Stimulated activated CD8-positive, alpha-beta memory T cell treated with anti-CD3 and anti-CD28 coated beads, Interleukin-4, amount 100 ng/mL, for 48 hours (primary cell): ENCODE measurements at regions not wholly inside any gene's neighbourhood (a gene's known extent, or its start where the extent isn't known, plus 50 kb on each side); places are given as distances from the start of the nearest gene placed in this dataset.

Experiments
- DNase-seq: peaks from one replicate; pipeline ENCODE4 v3.0.0-alpha.2; 2020

DNA sequence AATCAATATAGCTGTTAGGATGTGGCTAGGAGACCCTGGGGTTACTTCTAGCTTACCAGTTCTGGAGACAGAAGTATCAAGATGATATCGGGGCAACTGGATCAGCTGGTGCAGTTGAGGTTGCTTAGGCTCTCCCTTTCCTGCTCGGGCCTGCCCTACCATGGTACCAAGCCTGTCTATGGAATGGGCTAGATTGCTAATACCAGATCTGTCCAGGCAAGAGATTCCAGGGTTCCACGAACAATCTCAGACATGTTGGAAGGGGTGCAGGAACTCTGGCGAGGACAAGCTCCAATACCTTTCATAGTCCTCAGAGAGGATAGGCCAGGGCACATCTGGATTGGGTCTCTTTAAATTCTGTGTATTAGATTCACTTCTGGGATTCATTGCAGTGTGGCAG is 53.8 kb downstream of the ADM start:
- DNase-seq, result no peak

DNA sequence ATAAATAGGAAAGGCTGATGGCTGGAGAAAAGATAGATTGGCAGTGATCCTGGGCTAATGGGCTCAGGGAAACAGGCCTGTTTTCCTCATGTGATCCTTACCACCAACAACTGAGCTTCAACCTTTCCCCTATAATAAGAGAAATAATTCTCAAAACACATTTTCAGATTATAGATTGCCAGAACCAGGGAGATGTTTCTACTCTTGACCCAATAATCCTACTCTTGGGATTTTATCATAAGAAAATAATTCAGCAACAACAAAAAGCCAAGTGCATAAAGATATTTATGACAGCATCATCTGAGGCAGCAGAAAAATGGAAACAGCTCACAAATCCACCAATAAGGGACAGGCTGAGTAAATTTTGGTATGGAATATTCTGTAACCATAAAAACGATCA is 54.3 kb downstream of the ADM start:
- no peak for DNase-seq

DNA sequence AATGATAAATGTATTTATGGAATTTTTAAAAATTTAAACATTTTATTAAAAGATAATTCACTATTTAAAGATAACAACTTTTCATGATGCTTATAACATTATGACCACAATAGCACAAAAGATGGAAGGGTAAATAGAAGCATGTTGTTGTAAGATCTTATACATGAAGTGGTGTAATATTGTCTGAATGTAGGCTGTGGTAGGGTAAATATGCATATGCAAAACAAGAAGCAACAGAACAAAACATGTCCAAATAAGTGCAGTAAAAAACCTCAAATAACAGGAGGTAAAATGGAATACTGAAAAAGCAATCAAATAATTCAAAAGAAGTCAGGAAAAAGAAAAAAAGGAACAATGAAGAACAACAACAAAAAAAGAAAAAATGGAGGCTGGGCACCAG is 56.0 kb downstream of the ADM start:
- DNase-seq, result no peak

DNA sequence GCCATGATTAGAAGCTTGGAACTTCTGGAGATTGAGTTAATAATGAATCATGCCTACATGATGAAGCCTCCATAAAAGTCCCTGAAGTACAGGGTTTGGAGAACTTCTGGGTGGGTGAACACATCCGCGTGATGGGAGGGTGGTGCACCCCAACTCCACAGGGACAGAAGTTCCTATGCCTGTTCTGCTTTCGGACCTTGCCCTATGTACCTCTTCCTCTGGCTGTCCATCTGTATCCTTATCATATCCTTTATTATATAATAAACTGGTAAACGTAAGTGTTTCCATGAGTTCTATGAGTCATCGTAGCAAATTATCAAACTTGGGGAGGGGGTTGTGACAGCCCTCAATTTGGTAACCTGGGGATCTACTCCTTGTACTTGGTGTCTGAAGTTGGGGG is 60.2 kb downstream of the ADM start:
- DNase-seq, result no peak

DNA sequence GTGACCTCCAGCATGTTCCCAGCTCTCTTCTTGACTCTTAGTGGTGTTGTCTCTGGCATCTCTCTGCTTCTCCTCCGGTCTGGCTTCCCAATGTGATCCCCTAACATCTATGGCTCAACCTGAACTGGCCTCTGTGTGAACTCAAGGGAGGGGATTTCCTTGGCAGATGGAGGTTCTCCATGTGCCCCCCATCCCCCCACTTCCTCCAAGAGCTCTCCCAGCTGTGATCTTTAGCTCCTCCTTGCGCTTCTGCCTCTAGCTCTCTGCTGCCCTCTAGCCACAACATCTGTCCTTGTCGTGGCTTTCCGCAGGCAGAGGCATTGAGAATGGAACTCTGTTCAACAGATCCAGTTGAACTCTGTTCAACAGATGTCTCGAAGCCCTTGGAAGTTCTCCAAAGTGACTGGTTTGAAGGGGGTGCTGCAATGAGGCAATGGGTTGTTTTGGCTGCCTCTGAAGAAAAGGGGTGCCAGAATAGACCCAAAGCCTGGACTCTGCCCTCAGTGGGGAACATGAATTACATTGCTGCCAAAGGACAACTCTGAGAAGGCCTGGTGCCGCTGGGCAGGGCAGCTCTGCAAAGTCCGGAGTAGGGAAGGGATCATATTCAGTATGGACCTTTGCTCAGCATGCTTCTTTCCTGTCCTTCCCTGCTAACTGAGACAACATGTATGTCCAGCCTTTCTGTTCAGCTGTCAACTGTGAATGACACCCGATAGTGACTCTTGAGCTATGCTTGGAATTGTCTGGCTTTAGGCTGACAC is 61.9 kb downstream of the ADM start:
- peak; percentile 75 for DNase-seq

DNA sequence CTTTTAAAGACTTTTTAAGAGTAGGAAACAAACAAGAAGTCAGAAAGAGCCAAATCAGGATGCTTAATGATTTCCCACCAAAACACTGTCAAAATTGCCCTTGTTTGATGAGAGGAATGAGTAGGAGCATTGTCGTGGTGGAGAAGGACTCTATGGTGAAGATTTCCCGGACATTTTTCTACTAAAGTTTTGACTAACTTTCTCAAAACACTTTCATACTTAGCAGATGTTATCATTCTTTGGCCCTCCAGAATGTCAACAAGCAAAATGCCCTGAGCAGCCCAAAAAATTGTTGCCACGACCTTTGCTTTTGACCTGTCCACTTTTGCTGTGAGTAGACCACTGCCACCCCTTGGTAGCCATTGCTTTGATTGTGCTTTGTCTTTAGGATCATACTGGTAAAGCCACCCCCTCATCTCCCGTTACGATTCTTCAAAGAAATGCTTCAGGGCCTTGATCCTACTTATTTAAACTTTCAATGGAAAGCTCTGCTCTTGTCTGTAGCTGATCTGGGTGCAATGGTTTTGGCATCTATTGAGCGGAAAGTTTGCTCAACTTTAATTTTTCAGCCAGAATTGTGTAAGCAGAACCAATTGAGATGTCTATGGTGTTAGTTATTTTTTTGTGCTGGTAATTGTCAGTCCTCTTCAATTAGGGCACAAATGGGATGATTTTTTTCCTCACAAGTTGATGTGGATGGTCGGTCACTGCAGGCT is 67.2 kb downstream of the ADM start:
- DNase-seq, result no peak

DNA sequence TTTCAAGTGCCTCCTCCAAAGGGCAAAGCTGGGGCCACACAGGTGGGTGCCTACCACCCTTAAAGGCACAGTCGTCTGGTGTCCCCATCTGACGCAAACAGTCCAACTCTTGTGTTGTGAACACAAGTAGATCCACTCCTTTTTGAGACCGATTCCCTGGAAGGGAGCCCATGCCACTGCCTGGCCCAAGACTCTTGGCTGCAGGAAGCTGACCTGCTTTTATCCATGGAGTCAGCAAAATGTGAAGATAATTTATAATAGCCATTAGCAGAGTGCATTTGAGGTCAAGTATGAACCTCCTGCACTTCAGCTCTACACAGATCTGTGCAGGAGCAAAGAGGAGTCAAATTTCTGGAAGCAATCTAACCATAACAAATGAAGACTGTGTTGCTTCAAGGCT is 68.5 kb downstream of the ADM start:
- DNase-seq, result no peak

DNA sequence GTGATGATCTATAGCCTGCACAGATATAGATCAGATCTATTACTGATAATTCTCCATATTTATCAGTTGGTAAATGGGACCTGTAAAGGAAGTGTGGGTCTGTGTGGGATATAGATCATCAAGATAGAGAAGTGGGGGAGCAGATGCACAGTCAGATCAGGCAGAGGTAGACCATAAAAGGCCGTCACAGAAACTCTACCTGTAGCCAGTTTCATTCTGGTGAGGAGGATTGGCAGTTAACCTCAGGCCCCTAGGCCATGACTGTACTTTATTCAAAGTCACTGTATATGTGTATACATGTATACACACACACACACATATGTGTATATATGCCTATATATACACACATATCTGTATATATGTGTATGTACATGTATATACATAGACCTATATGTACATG is 69.1 kb downstream of the ADM start:
- no peak for DNase-seq

DNA sequence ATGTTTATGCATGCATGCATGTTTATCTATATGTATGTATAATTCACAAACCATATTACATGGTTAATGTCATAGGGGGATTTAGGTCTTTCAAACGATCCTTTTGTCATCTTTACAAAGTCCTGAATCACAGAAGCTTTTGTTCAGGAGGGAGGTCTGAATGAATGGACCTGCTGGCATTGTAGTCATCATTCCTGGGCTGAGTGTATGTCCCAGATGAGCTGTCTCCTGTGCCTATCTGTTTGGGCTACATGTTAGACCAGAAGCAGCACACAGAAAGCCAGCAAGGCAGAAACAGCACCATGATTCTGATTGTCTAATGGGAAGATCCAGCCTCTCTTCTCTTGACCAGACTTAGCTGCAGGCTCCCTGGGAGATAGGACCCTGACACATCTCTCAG is 69.5 kb downstream of the ADM start:
- no peak for DNase-seq

DNA sequence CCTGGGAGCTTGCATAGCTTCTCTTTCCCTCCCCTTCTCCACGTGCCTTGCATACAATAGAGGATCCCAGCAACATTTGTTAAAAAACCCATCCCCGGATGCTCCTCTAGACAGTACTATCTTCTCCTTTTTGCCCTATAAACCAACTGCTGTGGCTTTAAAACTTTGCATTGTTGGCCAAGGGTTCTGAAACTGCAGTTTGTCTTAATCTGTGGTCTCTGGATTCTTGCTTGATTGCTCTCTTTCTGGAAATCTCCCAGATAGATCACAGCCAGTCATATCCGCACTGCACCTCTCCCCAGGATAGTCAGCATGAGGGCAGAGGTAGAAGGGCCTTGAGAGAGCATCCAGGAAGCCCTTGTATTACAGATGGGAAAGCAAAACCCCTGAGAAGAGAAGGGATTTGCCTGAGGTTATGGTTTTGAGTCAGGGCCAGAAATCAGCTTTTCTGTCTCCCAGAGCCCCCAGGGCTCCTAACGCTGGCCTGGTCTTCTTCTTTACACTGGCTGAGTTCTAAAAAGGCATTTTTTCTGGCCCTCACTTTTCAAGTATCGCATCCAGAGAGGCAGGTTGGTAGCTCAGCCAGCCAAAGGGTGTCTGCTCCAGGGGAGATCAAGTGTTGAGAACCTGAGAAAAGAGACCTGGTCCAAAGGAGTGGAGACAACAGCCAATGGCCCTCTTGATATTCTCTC is 70.6 kb downstream of the ADM start:
- no peak for DNase-seq

DNA sequence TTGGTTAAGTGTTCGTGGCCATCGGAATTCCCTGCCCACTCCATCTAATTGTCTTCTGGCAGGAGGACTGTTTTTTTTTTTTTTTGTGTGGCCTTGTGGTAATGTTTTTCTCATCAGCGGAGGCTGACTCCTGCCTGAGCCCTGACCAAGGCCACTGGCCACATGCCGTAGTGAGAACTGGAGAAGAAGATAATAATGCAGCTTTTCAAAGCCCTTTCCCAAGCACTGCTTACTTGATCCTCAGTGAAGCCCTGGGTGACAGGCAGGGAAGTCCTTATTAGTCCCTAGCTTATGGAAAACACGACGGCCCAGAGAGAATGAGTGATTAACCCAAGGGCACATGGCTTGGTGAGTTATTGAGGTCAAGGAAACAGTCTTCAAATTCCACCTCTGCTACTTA is 71.2 kb downstream of the ADM start:
- no peak for DNase-seq

DNA sequence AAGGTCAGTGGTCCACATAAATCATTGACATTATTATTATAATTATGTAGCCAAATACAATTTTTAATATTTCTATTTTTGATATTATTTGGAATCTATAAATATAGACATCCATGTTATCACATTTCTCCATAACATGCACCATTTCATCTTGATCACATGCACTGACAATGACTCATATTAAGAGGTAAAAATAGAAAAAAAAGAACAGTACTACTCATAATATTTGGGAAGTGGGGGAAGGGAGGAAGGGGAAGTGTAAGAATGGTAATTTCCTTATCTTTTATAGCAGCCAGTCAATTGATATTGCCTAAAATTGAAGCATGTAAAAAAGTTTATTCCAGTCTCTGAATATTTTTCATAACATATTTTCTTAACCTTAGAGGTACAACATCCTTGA is 72.3 kb downstream of the ADM start:
- no peak for DNase-seq

DNA sequence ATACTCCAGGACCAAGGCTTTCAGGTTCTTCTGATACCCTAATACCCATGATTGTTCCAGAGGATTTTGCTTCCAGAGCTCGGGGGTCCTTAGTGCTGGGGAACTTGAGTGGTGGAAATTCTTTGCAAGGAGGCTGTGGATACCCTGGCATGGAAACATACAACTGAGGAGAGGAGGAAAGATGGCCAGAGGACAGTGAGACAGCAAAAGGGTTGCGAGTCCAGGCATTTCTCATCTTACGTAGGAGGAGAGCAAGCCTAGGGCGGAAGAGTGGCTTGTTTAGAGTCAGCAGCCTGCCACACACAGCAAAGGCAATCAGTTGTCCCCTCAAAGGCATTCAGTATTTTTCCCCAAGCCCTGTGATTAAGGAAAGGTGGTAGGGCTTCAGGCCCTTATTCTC is 73.5 kb downstream of the ADM start:
- DNase-seq, result no peak

DNA sequence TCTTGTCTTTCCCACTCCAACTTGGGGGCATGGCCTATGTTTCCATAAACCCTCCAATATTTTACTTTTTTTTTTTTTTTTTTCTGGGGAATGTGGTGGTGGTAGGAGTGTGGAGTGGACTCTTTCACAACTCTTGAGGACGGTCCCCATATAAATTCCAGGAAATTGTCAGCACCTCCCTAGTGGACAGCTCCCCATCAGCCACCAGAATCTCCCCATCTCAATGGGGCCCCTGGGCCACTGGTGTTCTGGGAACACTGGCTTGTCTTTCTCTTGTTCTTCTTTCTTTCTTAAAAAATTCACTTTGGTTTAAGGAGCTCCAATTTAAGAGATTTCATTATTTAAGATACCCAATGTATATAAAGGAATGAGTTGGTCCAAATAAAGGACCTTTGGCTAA is 74.1 kb downstream of the ADM start:
- DNase-seq, result no peak

DNA sequence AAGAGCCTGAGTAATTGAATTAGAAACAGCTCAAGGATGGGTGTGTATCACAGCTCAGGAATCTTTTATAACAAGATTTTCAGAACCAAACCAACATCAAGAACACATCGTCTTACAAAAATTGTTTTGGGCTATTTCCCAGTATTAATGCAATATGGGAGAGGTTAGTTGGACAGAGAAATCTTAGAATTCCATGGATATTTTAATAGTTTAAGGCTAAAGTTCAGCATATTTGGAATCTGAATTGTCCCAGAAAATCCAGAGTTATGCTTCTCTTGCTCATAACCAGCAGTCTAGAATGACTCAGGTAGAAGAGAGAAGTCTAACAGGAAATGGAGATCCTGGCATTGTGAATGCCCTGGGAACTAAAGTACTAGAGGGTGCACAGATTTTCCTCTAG is 74.6 kb downstream of the ADM start:
- no peak for DNase-seq

DNA sequence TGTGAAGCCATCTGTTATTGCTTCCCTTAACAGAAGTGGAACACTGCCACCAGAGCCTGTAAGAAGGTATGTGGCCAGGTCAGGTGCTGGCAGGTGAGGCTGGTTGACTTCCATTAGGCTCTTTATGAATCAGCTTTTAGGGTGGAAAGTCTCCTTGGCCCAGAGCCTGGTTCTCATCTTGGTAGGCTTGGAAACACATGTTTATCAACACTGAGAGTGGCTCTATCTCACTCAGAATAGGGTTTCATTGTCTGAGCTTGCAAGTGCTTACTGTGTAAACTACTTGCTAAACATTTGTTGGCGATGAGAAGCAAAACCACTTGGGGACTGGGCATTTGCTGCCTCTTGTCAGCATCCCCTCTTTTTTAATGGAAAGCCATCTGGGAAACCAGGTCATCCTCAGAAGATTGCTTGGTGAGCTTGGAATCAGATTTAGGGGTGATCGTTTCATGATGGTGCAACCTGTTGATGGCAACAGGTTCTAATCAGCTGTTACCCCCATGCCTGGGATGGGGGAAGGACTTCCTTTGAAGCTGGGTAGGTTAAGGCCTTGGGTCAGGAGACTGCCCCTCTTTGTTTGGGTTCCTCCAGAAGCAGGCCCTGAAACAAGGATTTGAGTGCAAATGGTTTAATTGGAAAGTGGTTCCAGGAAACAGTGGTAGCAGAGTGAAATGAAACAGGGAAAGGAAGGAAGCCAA is 75.0 kb upstream of the AMPD3 start:
- no peak for DNase-seq

DNA sequence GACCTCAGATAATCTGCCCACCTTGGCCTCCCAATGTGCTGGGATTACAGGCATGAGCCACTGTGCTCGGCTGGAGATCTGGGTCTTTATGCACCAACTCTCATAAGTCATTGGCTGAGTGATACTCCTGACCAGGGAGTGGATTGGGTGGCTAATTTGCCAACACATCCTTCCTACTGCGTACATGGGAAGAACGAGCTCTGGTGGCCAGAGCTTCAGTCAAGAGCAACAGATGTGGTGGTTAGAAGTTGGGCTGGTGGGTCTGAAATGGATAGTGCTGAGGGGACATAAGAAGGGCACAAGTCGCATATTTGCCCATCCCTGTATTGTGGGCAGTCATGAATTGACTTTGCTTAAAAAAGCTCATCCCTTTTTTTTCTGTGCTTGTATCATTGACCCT is 74.1 kb upstream of the AMPD3 start:
- no peak for DNase-seq

DNA sequence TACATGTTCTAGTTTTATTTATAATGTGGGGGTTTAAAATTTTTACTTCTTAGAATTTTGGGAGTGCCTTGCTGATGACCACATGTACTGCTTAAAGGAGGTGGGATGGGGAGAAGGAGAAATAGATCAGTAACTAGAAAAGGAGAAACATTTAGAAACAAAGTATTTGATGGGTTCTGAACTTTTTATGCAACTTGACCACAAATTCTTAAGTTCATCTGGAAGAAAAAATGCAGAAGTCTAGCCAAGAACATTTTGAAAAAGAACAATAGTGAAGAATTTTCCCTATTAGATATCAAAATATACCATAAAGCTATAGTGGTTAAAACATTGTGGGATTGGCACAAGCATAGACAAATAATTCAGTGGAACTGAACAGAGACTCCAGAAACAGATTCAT is 73.3 kb upstream of the AMPD3 start:
- DNase-seq, result no peak

DNA sequence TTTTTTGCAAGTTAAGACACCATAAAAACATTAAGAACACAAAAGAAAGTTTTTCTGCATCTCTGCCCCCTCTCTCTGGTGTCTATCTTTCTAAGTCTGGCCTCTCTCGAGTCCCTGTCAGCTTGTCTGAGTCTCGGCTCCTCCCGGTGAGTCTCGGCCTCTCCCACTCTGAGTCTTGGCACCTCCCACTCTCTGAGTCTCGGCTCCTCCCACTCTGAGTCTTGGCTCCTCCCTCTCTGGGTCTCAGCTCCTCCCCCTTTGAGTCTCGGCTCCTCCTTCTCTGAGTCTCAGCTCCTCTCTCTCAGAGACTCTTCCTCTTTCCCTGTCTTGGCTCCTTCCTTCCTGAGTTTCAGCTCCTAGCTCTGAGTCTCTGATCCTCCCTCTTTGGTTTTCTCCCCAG is 72.5 kb upstream of the AMPD3 start:
- DNase-seq, result no peak

DNA sequence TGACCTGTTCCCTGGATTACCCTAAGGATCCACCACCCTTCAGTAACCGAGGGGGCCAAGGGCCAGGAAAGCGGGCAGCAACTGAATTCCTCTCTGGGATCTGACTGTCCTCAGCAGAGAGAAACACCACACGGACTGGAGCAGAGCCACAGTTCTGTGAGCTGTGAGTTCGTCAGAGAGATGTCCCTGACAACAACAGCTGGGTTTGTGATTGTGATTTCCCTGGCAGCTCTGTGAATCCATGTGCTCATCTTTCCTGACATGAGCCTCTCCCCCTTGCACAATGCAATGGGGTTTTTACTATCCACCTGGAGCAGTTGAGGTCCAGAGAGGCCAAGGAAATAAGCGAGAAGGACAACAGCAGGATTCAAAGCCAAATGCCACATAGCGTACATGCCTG is 69.4 kb upstream of the AMPD3 start:
- no peak for DNase-seq

DNA sequence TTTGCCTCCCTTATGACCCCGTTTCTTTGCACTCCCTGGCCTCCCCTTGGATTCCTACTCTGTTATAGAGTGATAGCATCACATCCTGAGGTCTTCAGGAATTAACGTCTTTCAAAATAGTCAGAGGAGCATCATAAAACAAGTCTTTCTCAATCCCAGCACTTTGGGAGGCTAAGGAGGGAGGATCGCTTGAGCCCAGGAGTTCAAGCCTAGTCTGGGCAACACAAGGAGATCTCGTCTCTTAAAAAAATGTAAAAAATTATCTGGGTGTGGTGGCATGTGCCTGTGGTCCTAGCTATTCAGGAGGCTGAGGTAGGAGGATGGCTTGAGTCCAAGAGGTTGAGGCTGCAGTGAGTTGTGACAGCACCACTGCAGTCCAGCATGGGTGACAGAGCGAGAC is 68.7 kb upstream of the AMPD3 start:
- DNase-seq, result no peak

DNA sequence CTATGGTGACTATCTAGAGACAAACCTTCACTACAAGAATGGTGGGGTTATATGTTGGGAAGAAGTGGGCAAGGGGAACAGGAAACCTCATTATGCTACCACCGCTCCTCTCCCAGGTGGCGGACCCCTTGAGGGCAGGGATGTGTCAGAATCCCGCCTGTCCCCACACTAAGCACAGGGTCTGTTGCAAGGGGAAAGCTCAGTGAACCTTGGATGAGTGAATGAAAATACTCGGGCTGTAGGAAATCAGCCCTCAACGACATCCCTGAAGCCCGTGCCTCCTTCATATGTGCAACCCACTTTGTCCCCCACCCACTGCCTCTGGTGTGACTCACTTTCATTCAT is 68.2 kb upstream of the AMPD3 start:
- DNase-seq, result no peak

DNA sequence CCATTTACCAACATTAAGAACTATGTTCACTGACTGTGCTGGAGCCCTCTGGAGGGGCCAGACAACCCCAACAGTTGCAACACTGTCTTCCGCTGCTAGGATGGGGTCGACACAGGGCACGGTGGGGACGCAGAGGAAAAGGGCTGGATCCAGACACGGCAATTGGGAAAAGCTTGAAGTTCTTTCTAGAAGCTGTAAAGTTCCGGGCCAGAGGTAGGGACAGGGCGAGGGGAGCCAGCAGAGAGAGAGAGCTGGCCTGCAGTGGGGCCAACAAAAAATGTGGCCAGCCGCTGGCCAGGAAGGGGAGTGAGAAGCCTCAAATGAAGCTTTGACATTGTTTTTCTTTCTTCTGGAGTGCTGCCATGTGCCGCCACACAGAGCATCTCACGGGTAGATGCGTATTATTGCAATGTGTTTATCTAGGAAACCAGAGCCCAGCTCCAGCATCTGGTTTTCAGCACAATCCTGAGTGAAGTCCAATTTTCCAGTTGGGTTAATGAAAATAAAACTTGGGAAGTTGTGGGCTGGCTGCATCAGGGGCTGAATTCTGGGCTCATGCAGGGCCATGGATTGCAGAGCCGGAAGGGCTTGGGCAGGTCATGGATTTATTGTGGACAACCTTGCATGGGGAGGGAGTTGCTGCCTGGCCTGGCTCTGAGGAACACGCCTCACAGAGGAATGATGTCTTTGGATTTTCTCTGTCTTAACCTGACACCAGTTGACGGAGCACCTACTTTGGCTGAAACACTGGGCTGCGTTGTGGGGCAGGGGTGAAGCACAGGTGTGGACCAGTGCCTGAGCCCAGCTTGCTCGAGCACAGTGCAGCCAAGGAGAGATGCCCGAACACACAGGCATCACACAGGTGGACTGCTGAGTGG is 67.6 kb upstream of the AMPD3 start:
- DNase-seq, result no peak
